ENCODE measurements at regions not wholly inside any gene's neighbourhood (a gene's known extent, or its start where the extent isn't known, plus 50 kb on each side); places are given as distances from the start of the nearest gene placed in this dataset.
"Not testable (repeated sequence)": the region's sequence is repeated elsewhere in the genome, so short reads cannot be mapped to it uniquely, and the experiment has no call there.

GRCh38 chr7:17408245-17408903, 109.9 kb downstream of the AHR start:
- no peak overlapping the region for H3K27ac ChIP-seq
- no peak for TF ChIP-seq CTCF (conservative IDR thresholded peaks at IDR 0.05)
- TF ChIP-seq ZFX (IDR thresholded peaks at IDR 0.05), result no peak

GRCh38 chr7:17408904-17409290, 110.4 kb downstream of the AHR start:
- no peak for TF ChIP-seq CTCF (conservative IDR thresholded peaks at IDR 0.05)
- no peak overlapping the region for H3K27ac ChIP-seq

GRCh38 chr7:17411922-17412321, 113.5 kb downstream of the AHR start:
- TF ChIP-seq ZFX (IDR thresholded peaks at IDR 0.05), result no peak
- TF ChIP-seq CTCF (conservative IDR thresholded peaks at IDR 0.05), result no peak
- no peak overlapping the region for H3K27ac ChIP-seq

GRCh38 chr7:17412883-17413282, 114.4 kb downstream of the AHR start:
- H3K27ac ChIP-seq, result no peak overlapping the region
- TF ChIP-seq CTCF (conservative IDR thresholded peaks at IDR 0.05) (no peak), ZFX (IDR thresholded peaks at IDR 0.05) (no peak)

GRCh38 chr7:17415955-17416354, 117.5 kb downstream of the AHR start:
- TF ChIP-seq CTCF (conservative IDR thresholded peaks at IDR 0.05) (no peak), ZFX (IDR thresholded peaks at IDR 0.05) (no peak)
- no peak overlapping the region for H3K27ac ChIP-seq

GRCh38 chr7:17420308-17421015, 122.0 kb downstream of the AHR start:
- not testable (repeated sequence) for H3K27ac ChIP-seq

- H3K27ac ChIP-seq, result no peak overlapping the region
- TF ChIP-seq CTCF (conservative IDR thresholded peaks at IDR 0.05), result no peak
- TF ChIP-seq ZFX (IDR thresholded peaks at IDR 0.05), result no peak
Measured at GRCh38 chr7:17421941-17422340, 123.5 kb downstream of the AHR start.

GRCh38 chr7:17422966-17423365, 124.5 kb downstream of the AHR start:
- H3K27ac ChIP-seq, result no peak overlapping the region
- TF ChIP-seq ZFX (IDR thresholded peaks at IDR 0.05), result no peak
